Uterus (tissue), 3 donors: ENCODE measurements at regions not wholly inside any gene's neighbourhood (a gene's known extent, or its start where the extent isn't known, plus 50 kb on each side); places are given as distances from the start of the nearest gene placed in this dataset.
"Not testable (repeated sequence)": the region's sequence is repeated elsewhere in the genome, so short reads cannot be mapped to it uniquely, and the experiment has no call there.

ENCODE experiments used
- DNase-seq, 2 donors: peaks; one replicate each; pipeline ENCODE4 v3.0.0-alpha.2; 2019 to 2020
- H3K27ac ChIP-seq, 2 donors: fragments of 200-600 bp; sonication (generic); 1 replicate in 1 of 2; 2 replicates in 1 of 2; pipeline ENCODE4 v1.5.1; 2016 to 2018
- H3K27me3 ChIP-seq, 2 donors: fragments of 200-600 bp; sonication (generic); one replicate each; pipeline ENCODE4 v1.5.1; 2018 to 2019; ENCODE audit warnings: control low read depth in 1 of 2
- H3K36me3 ChIP-seq, 2 donors: fragments of 200-600 bp; sonication (generic); one replicate each; pipeline ENCODE4 v1.5.1; 2019; ENCODE audit warnings: control low read depth in 1 of 2
- H3K4me1 ChIP-seq, 2 donors: fragments of 200-600 bp; sonication (generic); one replicate each; pipeline ENCODE4 v1.5.1; 2018 to 2019; ENCODE audit warnings: control low read depth in 1 of 2
- H3K4me3 ChIP-seq, 2 donors: fragments of 200-600 bp; sonication (generic); 1 replicate in 1 of 2; 2 replicates in 1 of 2; pipeline ENCODE4 v1.5.1; 2018 to 2019; ENCODE audit warnings: mild to moderate bottlenecking in 1 of 2
- H3K9me3 ChIP-seq, 2 donors: fragments of 200-600 bp; sonication (generic); one replicate each; pipeline ENCODE4 v1.5.1; 2019; ENCODE audit warnings: control low read depth in 1 of 2
- POLR2A ChIP-seq, 2 donors: fragments of 450-650 bp; IDR thresholded peaks; one replicate each; pipeline ENCODE4 v1.6.1; 2016; ENCODE audit warnings: antibody characterized with exemption in 2 of 2, mild to moderate bottlenecking in 1 of 2, moderate library complexity in 1 of 2
- intact Hi-C: fragments of 100-400 bp; cut with DNase I; formaldehyde crosslinking; loops from one replicate; pipeline ENCODE4 v1.15.1; 2023; ENCODE audit warnings: low total_unique reads
- TF ChIP-seq, protein P1 (sequence below), 4 experiments: fragments of 200-600 bp in 2 of 4; fragments of 450-650 bp in 2 of 4; sonication (generic) in 2 of 4; IDR thresholded peaks; one replicate each; pipeline ENCODE4 v1.5.1; 2016 to 2019; ENCODE audit warnings: antibody characterized with exemption in 4 of 4, mild to moderate bottlenecking in 2 of 4, moderate library complexity in 1 of 4
- donor health status: DM: yes; HTN: yes; CAD: no.

GRCh38 chr7:67348171-67348570 lies 351.5 kb downstream of the TYW1 start:
- no peak overlapping the region for H3K4me3 ChIP-seq
- no peaks in the 10 kb centered on the region for H3K9me3 ChIP-seq
- no peaks in the 10 kb centered on the region for H3K27me3 ChIP-seq
- H3K27ac ChIP-seq: no peak overlapping the region
- no peaks in the 10 kb centered on the region for H3K36me3 ChIP-seq
- H3K4me1 ChIP-seq: no peaks in the 10 kb centered on the region
- intact Hi-C loops: no loop called here
- no peak for TF ChIP-seq POLR2A (IDR thresholded peaks at IDR 0.05)
- TF ChIP-seq, protein P1, sequence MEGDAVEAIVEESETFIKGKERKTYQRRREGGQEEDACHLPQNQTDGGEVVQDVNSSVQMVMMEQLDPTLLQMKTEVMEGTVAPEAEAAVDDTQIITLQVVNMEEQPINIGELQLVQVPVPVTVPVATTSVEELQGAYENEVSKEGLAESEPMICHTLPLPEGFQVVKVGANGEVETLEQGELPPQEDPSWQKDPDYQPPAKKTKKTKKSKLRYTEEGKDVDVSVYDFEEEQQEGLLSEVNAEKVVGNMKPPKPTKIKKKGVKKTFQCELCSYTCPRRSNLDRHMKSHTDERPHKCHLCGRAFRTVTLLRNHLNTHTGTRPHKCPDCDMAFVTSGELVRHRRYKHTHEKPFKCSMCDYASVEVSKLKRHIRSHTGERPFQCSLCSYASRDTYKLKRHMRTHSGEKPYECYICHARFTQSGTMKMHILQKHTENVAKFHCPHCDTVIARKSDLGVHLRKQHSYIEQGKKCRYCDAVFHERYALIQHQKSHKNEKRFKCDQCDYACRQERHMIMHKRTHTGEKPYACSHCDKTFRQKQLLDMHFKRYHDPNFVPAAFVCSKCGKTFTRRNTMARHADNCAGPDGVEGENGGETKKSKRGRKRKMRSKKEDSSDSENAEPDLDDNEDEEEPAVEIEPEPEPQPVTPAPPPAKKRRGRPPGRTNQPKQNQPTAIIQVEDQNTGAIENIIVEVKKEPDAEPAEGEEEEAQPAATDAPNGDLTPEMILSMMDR (IDR thresholded peaks at IDR 0.05): no peak
- no peak for DNase-seq

- H3K4me3 ChIP-seq, DNase-seq, H3K36me3 ChIP-seq, H3K4me1 ChIP-seq, H3K9me3 ChIP-seq, H3K27me3 ChIP-seq, intact Hi-C loops, H3K27ac ChIP-seq: not testable (repeated sequence)
Measured at GRCh38 chr7:67357653-67358052, 361.0 kb downstream of the TYW1 start.

DNA sequence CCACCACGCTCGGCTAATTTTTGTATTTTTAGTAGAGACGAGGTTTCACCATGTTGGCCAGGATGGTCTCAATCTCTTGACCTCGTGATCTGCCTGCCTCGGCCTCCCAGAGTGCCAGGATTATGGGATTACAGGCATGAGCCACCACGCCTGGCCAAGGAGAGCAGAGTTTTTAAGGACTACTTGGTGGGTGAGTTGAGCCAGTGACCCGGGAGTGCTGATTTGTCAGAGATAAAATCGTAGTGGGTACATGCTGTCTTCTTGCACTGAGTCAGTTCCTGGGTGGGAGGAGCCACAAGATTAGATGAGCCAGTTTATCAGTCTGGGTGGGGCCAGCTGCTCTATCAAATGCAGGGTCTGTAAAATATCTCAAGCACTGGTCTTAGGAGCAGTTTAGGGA lies 361.7 kb downstream of the TYW1 start:
- H3K36me3 ChIP-seq, H3K4me3 ChIP-seq, intact Hi-C loops, DNase-seq, H3K27me3 ChIP-seq, H3K27ac ChIP-seq, H3K9me3 ChIP-seq, H3K4me1 ChIP-seq: not testable (repeated sequence)

DNA sequence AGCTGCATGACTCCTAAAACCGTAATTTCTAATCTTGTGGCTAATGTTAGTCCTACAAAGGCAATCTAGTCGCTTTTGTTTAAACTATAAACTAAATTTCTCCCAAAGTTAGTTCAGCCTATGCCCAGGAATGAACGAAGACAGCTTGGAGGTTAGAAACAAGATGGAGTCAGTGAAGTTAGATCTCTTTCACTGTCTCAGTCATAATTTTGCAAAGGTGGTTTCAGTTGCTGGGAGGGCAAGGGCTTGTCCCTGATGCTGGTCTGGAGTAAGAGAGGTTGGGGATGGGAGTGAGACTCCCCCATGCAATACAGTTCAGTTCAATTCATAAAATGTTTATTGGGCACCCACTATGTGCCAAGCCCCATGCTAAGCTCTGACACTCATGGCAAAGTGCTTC lies 362.1 kb downstream of the TYW1 start:
- DNase-seq, H3K36me3 ChIP-seq, intact Hi-C loops, H3K4me3 ChIP-seq, H3K27me3 ChIP-seq, H3K9me3 ChIP-seq, H3K4me1 ChIP-seq, H3K27ac ChIP-seq: not testable (repeated sequence)

GRCh38 chr7:67359900-67360299 lies 363.3 kb downstream of the TYW1 start:
- H3K4me1 ChIP-seq: no peaks in the 10 kb centered on the region
- no peaks in the 10 kb centered on the region for H3K27me3 ChIP-seq
- TF ChIP-seq POLR2A (IDR thresholded peaks at IDR 0.05): no peak
- TF ChIP-seq, protein P1 (IDR thresholded peaks at IDR 0.05): no peak
- no peak overlapping the region for H3K27ac ChIP-seq
- no peak overlapping the region for H3K4me3 ChIP-seq
- H3K36me3 ChIP-seq: no peaks in the 10 kb centered on the region
- no peak for DNase-seq
- peaks cover 0 to 9% of the 10 kb centered on the region in 2 donors for H3K9me3 ChIP-seq
- intact Hi-C loops: no loop called here

DNA sequence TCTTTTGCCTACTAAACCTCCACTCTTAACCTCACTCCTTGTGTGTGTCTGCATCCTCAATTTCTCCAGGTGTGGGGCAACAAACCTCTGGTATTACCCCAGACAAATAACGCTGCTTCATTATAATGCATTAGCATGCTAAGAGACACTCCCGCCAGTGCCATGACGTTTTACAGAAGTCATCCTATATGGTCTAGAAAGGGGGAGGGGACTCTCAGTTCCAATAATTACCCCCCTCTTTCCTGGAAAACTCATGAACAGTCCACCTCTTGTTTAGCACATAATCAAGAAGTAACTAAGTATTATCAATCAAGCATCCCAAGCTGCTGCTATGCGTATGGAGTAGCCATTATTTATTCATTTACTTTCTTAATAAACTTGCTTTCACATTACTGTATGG lies 364.5 kb downstream of the TYW1 start:
- TF ChIP-seq POLR2A (IDR thresholded peaks at IDR 0.05): no peak
- TF ChIP-seq, protein P1 (IDR thresholded peaks at IDR 0.05): no peak
- Histone ChIP-seq H3K27me3 (no peaks in the 10 kb centered on the region), H3K4me1 (no peaks in the 10 kb centered on the region), H3K9me3 (peaks cover 0 to 9% of the 10 kb centered on the region in 2 donors), H3K4me3 (no peak overlapping the region), H3K27ac (no peak overlapping the region), H3K36me3 (no peaks in the 10 kb centered on the region)
- intact Hi-C loops: no loop called here
- no peak for DNase-seq

DNA sequence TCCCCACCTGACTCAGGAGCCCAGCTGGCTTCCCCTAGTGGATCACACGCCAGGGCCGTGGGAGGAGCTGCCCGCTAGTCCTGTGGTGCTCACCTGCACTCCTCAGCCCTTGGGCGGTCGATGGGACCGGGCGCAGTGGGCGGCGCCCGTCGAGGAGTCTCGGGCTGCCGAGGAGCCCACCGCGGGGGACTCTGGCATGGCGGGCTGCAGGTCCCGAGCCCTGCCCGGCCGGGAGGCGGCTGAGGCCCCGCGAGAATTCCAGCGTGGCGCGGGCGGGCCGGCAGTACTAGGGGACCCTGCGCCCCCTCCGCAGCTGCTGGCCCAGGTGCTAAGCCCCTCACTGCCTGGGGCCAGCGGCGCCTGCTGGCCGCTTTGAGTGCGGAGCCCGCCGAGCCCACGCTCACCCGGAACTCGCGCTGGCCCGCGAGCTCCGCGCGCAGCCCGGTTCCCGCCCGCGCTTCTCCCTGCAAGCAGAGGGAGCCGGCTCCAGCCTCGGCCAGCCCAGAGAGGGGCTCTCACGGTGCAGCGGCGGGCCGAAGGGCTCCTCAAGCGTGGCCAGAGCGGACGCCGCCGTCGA lies 367.9 kb downstream of the TYW1 start:
- Histone ChIP-seq H3K36me3 (no peaks in the 10 kb centered on the region), H3K4me1 (no peaks in the 10 kb centered on the region), H3K27me3 (no peaks in the 10 kb centered on the region), H3K9me3 (no peaks in the 10 kb centered on the region), H3K27ac (no peak overlapping the region), H3K4me3 (no peak overlapping the region)
- no peak for DNase-seq
- intact Hi-C loops: no loop called here
- no peak for TF ChIP-seq POLR2A (IDR thresholded peaks at IDR 0.05)
- TF ChIP-seq, protein P1 (IDR thresholded peaks at IDR 0.05): no peak
